Ectodermal cell (in vitro differentiated cells): ENCODE measurements at regions not wholly inside any gene's neighbourhood (a gene's known extent, or its start where the extent isn't known, plus 50 kb on each side); places are given as distances from the start of the nearest gene placed in this dataset.

Experiments used
- H3K27ac ChIP-seq: 2 replicates; pipeline ENCODE4 v1.7.0; 2013; ENCODE audit warnings: mild to moderate bottlenecking, low read depth, low read length; ENCODE audit not compliant: insufficient read depth, poor library complexity, severe bottlenecking
- H3K27me3 ChIP-seq: 2 replicates; pipeline ENCODE4 v1.7.0; 2013; ENCODE audit warnings: mild to moderate bottlenecking, low read length; ENCODE audit not compliant: insufficient read depth, control insufficient read depth, poor library complexity, severe bottlenecking
- H3K36me3 ChIP-seq: one replicate; pipeline ENCODE4 v1.7.0; 2013; ENCODE audit warnings: low read length; ENCODE audit not compliant: control insufficient read depth, insufficient read depth
- H3K4me1 ChIP-seq: one replicate; pipeline ENCODE4 v1.7.0; 2013; ENCODE audit warnings: low read length; ENCODE audit not compliant: control insufficient read depth, insufficient read depth
- H3K4me3 ChIP-seq: 2 replicates; pipeline ENCODE4 v1.7.0; 2013; ENCODE audit warnings: low read depth, low read length, control low read depth; ENCODE audit not compliant: insufficient read depth
- H3K9me3 ChIP-seq: 2 replicates; pipeline ENCODE4 v1.7.0; 2013; ENCODE audit warnings: mild to moderate bottlenecking, low read length, moderate library complexity; ENCODE audit not compliant: control insufficient read depth
- WGBS, 2 experiments: methylation state at CpG; one replicate each; pipeline ENCODE4 v1.1.7; 2013; ENCODE audit warnings: missing lambda C conversion rate in 2 of 2; 5-methylcytosine and 5-hydroxymethylcytosine counted together

DNA sequence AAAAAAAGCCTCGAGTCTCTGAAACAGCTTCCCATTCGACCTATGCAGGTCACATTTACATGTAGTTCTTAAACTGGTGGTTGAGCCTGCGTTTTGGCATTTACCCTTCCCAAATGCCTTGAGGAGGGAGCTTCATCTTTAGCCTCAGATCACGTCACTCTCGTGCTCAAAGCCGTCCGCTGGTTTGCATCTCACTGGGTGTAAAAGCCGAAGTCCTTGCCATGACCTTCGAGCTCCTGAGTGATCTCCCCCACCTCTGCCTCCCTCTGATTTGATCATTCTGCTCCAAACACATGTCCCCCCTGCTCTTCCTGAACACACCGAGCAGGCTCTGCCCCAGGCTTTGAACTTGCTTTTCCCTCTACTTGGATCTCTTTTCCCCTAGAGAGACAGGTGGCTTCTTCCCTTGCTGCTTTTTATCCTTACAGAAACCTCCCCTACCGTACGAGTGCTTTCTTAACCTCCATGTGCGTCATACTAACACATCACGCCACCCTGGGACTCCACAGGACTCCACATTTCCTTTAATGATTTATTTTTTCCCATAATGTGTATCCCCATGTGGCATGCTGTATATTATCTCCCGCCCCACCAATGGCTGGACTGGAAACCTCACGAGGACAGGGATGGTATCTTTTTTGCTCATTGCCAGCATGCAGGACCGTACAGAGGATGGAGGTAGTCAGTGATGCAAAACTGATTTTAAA is 610.7 kb downstream of the VRK1 start:
- no peaks in the 10 kb centered on the region for H3K9me3 ChIP-seq
- no peaks in the 10 kb centered on the region for H3K36me3 ChIP-seq
- H3K27me3 ChIP-seq: peaks cover 24% of the 10 kb centered on the region
- H3K27ac ChIP-seq: no peak overlapping the region
- 77 to 82% methylated on average over 17 of the region's 17 CpGs for WGBS, 2 experiments
- no peak overlapping the region for H3K4me3 ChIP-seq
- peaks cover 20% of the 10 kb centered on the region for H3K4me1 ChIP-seq

DNA sequence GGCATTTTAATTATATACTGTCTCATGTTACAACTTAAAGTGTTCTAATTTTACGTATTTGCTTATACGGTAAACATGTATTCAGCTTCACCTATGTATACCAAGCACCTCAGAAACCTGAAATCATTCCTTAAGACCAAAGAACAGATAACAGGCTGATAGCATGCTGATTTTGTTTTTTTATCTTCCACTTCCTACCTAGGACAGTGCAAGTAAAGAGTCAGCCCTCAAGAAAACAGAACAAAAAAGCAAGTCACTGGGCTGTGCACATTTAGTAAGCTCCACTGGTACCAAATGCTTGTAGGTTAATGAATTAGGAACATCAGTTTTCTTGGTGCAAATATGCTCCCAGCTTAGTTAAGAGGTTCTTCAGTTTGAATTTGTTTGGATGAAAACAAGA is 611.3 kb downstream of the VRK1 start:
- H3K4me1 ChIP-seq: peaks cover 22% of the 10 kb centered on the region
- 88 to 100% methylated on average over 2 of the region's 2 CpGs for WGBS, 2 experiments
- H3K27ac ChIP-seq: no peak overlapping the region
- no peak overlapping the region for H3K4me3 ChIP-seq
- no peaks in the 10 kb centered on the region for H3K9me3 ChIP-seq
- peaks cover 31% of the 10 kb centered on the region for H3K27me3 ChIP-seq
- H3K36me3 ChIP-seq: no peaks in the 10 kb centered on the region

DNA sequence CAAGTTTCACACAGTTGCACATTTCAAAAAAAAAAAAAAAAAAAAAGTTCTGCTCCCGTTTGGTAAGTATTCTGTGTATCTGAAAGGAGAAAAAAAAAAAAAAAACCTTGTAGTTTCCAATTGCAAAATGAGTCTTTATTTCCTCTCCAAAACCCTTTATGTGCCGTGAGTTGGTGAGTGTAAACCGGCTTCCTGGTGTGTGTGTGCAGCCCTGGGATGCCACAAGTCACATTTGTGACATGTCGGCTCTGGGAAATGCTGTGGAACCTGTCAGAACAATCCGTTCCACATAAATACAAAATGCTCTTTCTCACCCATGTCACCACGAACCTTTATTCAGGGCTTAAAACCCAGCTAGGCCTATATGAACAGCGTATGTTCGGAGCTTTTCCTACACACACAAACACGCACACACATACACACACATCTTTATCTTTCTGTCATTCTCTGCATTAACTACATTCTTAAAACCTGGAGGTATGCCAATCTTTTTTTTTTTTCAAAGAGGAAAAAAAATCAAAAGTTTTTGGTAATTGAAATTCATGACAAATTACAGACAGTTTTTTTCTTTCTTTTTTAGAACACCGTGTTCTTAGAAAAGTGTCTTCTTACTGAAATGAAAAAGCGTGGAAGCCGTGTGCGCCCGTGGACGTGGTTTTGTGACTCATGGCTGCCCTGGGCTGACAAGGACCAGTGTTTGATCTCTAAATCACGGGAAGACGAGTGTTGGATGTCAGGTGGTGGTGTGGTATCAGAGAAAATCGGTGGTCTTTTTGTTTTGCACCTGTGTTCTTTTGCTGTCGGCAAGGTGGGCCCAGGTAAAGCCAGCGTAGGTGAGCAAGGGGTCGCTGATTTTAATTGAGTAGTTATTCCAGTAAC is 612.0 kb downstream of the VRK1 start:
- peaks cover 37% of the 10 kb centered on the region for H3K27me3 ChIP-seq
- peaks cover 27% of the 10 kb centered on the region for H3K4me1 ChIP-seq
- H3K27ac ChIP-seq: no peak overlapping the region
- no peaks in the 10 kb centered on the region for H3K9me3 ChIP-seq
- no peaks in the 10 kb centered on the region for H3K36me3 ChIP-seq
- WGBS, 2 experiments: 91 to 93% methylated on average over 20 of the region's 21 CpGs
- H3K4me3 ChIP-seq: no peak overlapping the region

DNA sequence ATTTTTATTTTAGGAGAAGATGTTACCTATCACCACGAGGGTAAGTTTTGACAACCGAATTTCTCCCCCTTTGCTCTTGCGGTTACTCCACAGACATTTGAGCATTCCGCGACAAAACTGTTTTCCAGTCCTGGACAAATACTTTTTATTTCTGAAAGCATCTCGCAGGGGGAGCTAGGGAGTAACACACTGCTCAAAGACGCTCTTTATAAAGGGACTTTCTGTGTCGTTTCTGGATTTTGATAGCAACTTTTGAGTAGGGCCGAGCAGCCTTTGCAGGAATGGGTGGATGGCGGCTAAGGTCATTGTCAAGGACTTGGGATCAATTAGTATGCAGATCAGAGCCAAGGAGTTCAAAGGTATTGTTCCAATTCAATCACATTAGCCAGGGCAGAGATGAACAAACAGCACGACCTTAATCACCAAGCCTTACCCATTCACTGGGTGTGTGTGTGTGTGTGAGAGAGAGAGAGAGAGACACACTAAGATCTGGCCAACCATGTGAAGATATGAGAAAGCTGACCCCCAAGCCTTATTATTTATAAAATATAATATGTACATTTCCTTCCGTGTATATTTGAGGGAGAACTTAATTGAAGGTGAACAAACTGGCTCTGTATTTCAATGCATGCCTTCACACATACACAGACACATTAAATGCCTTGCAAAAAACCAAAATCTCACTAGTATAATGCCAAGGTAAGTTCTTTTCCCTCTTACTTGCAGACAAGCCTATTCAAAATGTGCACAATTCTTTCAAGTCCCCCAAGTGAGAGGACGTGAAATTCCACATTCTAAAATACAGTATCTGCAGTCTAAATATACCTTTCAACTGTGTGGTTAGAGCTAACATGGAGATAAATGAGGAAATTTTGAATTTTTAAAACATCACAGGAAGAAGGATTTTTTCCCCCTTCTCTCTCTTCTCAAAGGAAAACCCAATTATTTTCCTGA is 613.8 kb downstream of the VRK1 start:
- Histone ChIP-seq H3K27me3 (peaks cover 47% of the 10 kb centered on the region), H3K27ac (no peak overlapping the region), H3K9me3 (no peaks in the 10 kb centered on the region), H3K4me3 (no peak overlapping the region), H3K4me1 (peaks cover 28% of the 10 kb centered on the region), H3K36me3 (no peaks in the 10 kb centered on the region)
- 57 to 60% methylated on average over 12 of the region's 13 CpGs for WGBS, 2 experiments

DNA sequence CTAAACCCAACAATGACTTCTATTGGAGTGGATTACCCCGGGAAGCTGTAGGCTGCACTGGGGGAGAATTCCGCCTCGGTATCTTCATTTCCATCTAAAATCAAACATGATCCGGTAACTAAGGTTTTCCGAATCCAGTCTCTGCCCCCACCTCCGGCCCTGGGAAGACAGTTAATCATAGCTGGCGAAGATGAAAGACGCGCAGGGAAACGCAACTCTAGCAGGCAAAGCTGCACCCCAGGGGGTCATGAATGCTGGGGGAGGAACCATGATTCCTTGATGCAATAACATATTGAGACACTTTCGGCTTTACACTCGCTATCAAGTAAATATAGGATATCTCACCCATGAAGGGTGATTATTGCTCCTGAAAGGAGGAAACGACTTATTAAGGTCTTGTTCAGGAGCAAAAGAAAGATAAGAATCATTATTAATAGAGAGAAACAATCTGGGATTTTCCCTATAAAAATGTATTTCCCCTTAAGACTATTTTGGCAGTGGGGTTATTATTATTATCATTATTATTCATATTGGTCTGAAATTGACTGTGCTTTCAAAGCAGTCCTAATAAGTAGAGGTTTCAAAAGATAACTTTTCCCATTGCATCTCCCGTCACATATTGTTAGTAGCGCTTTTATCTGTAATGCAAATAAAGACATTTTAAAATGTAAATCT is 614.9 kb downstream of the VRK1 start:
- Histone ChIP-seq H3K4me1 (peaks cover 28% of the 10 kb centered on the region), H3K27me3 (peaks cover 50% of the 10 kb centered on the region), H3K36me3 (no peaks in the 10 kb centered on the region), H3K9me3 (no peaks in the 10 kb centered on the region), H3K4me3 (no peak overlapping the region), H3K27ac (no peak overlapping the region)
- WGBS, 2 experiments: 3 to 11% methylated on average over 10 to 14 of the region's 15 CpGs

DNA sequence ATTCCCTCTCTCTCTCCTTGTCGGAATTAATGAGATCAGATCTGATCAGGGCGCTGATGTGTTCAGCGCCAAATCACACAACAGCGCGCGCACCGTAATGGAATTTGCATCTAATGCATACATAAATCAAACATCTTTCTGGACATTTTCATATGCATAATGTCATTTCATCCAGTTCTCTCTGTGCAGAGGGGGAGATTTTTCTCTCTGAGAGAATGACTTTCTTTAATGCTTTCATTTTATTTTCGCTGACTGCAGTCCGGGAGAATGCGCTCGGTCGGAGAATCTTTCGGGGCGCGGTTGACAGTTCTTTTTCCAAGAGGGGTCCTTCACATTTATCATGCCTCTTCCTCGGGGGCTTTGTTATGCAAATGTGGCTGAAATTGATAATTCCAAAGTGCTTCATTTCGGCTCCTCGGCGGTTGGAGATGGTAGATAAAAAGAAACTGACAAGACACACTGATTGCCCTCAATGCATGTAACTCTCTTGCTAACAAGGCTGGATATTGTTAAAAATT is 615.9 kb downstream of the VRK1 start:
- Histone ChIP-seq H3K27me3 (peaks cover 50% of the 10 kb centered on the region), H3K9me3 (no peaks in the 10 kb centered on the region), H3K27ac (no peak overlapping the region), H3K36me3 (no peaks in the 10 kb centered on the region), H3K4me1 (peaks cover 28% of the 10 kb centered on the region), H3K4me3 (peak overlapping the region; percentile 17)
- WGBS, 2 experiments: 2 to 4% methylated on average over 19 of the region's 19 CpGs

DNA sequence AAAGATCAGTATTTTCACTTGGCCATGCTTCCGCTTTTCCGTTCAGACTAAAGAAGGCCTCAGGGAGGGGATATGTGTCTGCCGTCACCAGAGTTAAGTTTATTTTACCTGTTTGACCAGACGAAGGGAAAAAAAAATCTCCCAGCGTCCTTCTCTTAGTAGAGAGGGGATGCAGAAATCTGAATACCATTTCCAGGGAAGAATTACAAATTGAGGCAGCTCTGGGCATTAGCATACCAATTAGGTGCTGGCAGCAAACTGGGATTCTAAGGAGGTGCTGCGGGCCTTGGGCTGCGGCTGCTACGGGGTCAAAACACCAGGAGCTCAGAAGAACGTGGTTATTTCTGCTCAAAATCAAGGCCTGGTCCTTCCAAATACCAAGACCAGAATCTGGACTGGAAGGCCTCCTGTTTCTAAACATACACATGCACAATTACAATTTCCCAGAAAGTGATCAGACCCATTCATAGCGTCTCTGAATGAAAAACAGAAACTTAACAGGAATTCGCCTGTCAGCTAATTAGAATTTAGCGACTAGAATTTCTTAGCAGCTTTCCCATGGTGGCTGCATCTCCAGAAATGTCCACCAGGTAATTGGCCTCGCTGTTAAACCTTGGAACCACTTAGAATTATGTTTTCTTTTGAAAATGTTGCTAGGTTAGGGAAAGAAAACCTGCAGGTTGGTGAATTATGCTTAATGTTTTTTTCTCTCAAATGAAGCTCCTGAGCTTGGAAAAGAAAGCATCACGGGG is 617.0 kb downstream of the VRK1 start:
- no peaks in the 10 kb centered on the region for H3K36me3 ChIP-seq
- H3K9me3 ChIP-seq: no peaks in the 10 kb centered on the region
- 17 to 18% methylated on average over 14 of the region's 14 CpGs for WGBS, 2 experiments
- no peak overlapping the region for H3K4me3 ChIP-seq
- peaks cover 28% of the 10 kb centered on the region for H3K4me1 ChIP-seq
- H3K27me3 ChIP-seq: peaks cover 50% of the 10 kb centered on the region
- H3K27ac ChIP-seq: no peak overlapping the region

DNA sequence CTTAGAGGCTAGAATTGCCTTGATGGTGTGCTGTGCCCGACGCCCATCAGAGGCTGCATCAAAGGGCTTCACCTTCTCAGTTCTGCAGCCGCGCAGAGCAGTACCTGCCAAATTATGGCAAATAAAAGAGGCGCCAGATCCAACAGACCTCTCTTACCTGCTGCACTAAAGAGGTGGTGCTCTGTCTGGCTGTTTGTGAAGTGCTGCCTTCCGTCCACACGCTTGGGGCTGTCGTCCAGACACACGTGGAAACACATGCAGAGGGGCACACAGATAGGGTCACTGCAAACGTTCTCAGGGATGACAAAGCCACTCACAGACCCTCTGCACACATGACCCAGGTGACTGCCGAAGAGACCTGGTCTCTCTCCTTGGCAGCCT is 617.5 kb downstream of the VRK1 start:
- Histone ChIP-seq H3K36me3 (no peaks in the 10 kb centered on the region), H3K27ac (no peak overlapping the region), H3K9me3 (no peaks in the 10 kb centered on the region), H3K4me3 (no peak overlapping the region), H3K4me1 (peaks cover 28% of the 10 kb centered on the region), H3K27me3 (peaks cover 50% of the 10 kb centered on the region)
- 72 to 74% methylated on average over 11 of the region's 11 CpGs for WGBS, 2 experiments

DNA sequence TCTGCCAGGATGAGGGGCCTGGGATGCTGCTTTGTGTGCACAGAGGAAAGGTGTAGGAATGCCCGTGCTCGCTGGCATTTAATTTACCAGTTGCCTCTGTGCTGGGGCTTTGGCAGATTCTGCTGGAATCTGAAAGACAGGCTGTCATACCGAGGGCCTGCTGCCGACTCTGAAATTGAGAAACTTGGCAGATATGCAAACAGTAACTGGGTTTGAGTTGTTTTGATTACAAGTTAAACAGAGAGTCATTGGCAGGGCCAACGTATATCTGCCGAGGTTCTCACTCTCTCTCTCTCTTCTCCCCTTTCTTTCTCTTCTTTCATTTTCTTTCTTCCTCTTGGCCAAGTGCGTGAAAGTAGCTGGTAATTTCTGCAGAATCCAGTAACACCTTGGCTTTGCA is 618.7 kb downstream of the VRK1 start:
- WGBS, 2 experiments: 74 to 82% methylated on average over 7 of the region's 7 CpGs
- peaks cover 46% of the 10 kb centered on the region for H3K27me3 ChIP-seq

More for the DNA sequence above, 618.7 kb downstream of the VRK1 start:
- Histone ChIP-seq H3K4me3 (no peak overlapping the region), H3K9me3 (no peaks in the 10 kb centered on the region), H3K4me1 (peaks cover 25% of the 10 kb centered on the region), H3K36me3 (no peaks in the 10 kb centered on the region), H3K27ac (no peak overlapping the region)
